22Rv1 (cell line): ENCODE measurements at regions not wholly inside any gene's neighbourhood (a gene's known extent, or its start where the extent isn't known, plus 50 kb on each side); places are given as distances from the start of the nearest gene placed in this dataset.

Source experiments
- ZFX ChIP-seq: fragments of 450-650 bp; IDR thresholded peaks from 2 replicates; pipeline ENCODE4 v1.6.1; 2017; ENCODE audit warnings: antibody characterized with exemption, borderline replicate concordance
- TF ChIP-seq, protein P1 (sequence below): fragments of 450-650 bp; IDR thresholded peaks from 2 replicates; pipeline ENCODE4 v1.5.1; 2017; ENCODE audit warnings: mild to moderate bottlenecking

GRCh38 chr2:136496966-136497365 is 268.4 kb upstream of the THSD7B start:
- TF ChIP-seq, protein P1, sequence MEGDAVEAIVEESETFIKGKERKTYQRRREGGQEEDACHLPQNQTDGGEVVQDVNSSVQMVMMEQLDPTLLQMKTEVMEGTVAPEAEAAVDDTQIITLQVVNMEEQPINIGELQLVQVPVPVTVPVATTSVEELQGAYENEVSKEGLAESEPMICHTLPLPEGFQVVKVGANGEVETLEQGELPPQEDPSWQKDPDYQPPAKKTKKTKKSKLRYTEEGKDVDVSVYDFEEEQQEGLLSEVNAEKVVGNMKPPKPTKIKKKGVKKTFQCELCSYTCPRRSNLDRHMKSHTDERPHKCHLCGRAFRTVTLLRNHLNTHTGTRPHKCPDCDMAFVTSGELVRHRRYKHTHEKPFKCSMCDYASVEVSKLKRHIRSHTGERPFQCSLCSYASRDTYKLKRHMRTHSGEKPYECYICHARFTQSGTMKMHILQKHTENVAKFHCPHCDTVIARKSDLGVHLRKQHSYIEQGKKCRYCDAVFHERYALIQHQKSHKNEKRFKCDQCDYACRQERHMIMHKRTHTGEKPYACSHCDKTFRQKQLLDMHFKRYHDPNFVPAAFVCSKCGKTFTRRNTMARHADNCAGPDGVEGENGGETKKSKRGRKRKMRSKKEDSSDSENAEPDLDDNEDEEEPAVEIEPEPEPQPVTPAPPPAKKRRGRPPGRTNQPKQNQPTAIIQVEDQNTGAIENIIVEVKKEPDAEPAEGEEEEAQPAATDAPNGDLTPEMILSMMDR = no peak
- TF ChIP-seq ZFX = no peak
